ENCODE measurements at regions not wholly inside any gene's neighbourhood (a gene's known extent, or its start where the extent isn't known, plus 50 kb on each side); places are given as distances from the start of the nearest gene placed in this dataset.
"Not testable (repeated sequence)": the region's sequence is repeated elsewhere in the genome, so short reads cannot be mapped to it uniquely, and the experiment has no call there.

- H3K9me3 ChIP-seq; H3K4me1 ChIP-seq; H3K27me3 ChIP-seq; H3K36me3 ChIP-seq; H3K27ac ChIP-seq; intact Hi-C loops (cut with DNase I); H3K4me3 ChIP-seq; DNase-seq: not testable (repeated sequence)
- WGBS, 2 donors, result no CpG with 5 or more reads among the region's 4 CpGs
Observed at GRCh38 chr15:22519213-22519612, 60.5 kb downstream of the GOLGA6L22 start.

- H3K4me1 ChIP-seq; H3K27ac ChIP-seq; intact Hi-C loops (cut with DNase I); H3K36me3 ChIP-seq; DNase-seq; H3K27me3 ChIP-seq; H3K4me3 ChIP-seq; H3K9me3 ChIP-seq: not testable (repeated sequence)
- WGBS, 2 donors, result no CpG with 5 or more reads among the region's 2 CpGs
Observed at GRCh38 chr15:22526537-22526936, 67.8 kb downstream of the GOLGA6L22 start.

GRCh38 chr15:22527016-22527415 is 68.3 kb downstream of the GOLGA6L22 start:
- H3K4me3 ChIP-seq; DNase-seq; H3K4me1 ChIP-seq; H3K27me3 ChIP-seq; intact Hi-C loops (cut with DNase I); H3K9me3 ChIP-seq; H3K27ac ChIP-seq; H3K36me3 ChIP-seq: not testable (repeated sequence)
- 39 to 86% methylated on average over 2 of the region's 4 CpGs for WGBS, 2 donors

- H3K9me3 ChIP-seq; H3K27ac ChIP-seq; H3K4me1 ChIP-seq; H3K36me3 ChIP-seq; intact Hi-C loops (cut with DNase I); DNase-seq; H3K27me3 ChIP-seq; H3K4me3 ChIP-seq: not testable (repeated sequence)
- WGBS, 2 donors, result no CpG with 5 or more reads among the region's 6 CpGs
Observed at GRCh38 chr15:22529200-22529599, 70.5 kb downstream of the GOLGA6L22 start.

- H3K27me3 ChIP-seq; H3K27ac ChIP-seq; intact Hi-C loops (cut with DNase I); H3K4me1 ChIP-seq; H3K9me3 ChIP-seq; H3K36me3 ChIP-seq; H3K4me3 ChIP-seq; DNase-seq: not testable (repeated sequence)
- 96 to 98% methylated on average over 11 of the region's 13 CpGs for WGBS, 2 donors
Observed at GRCh38 chr15:22559701-22560100, 101.0 kb downstream of the GOLGA6L22 start.

- intact Hi-C loops (cut with DNase I); DNase-seq; H3K27me3 ChIP-seq; H3K27ac ChIP-seq; H3K4me3 ChIP-seq; H3K4me1 ChIP-seq; H3K36me3 ChIP-seq; H3K9me3 ChIP-seq: not testable (repeated sequence)
- WGBS, 2 donors, result 88 to 94% methylated on average over 3 to 4 of the region's 10 CpGs
Observed at GRCh38 chr15:22561716-22562115, 103.0 kb downstream of the GOLGA6L22 start.

GRCh38 chr15:22566510-22566909 is 107.8 kb downstream of the GOLGA6L22 start:
- intact Hi-C loops (cut with DNase I); H3K27me3 ChIP-seq; H3K36me3 ChIP-seq; H3K4me3 ChIP-seq; H3K9me3 ChIP-seq; H3K4me1 ChIP-seq; H3K27ac ChIP-seq; DNase-seq: not testable (repeated sequence)
- no CpG with 5 or more reads among the region's 7 CpGs for WGBS, 2 donors

GRCh38 chr15:22569486-22569885 is 110.8 kb downstream of the GOLGA6L22 start:
- H3K4me3 ChIP-seq; intact Hi-C loops (cut with DNase I); H3K36me3 ChIP-seq; H3K9me3 ChIP-seq; H3K27ac ChIP-seq; DNase-seq; H3K4me1 ChIP-seq; H3K27me3 ChIP-seq: not testable (repeated sequence)
- no CpG with 5 or more reads among the region's 11 CpGs for WGBS, 2 donors

- H3K4me3 ChIP-seq; H3K36me3 ChIP-seq; DNase-seq; H3K9me3 ChIP-seq; H3K27ac ChIP-seq; H3K4me1 ChIP-seq; H3K27me3 ChIP-seq; intact Hi-C loops (cut with DNase I): not testable (repeated sequence)
- 79 to 89% methylated on average over 3 of the region's 6 CpGs for WGBS, 2 donors
Observed at GRCh38 chr15:22572152-22572735, 113.5 kb downstream of the GOLGA6L22 start.

- H3K4me3 ChIP-seq; intact Hi-C loops (cut with DNase I); H3K27ac ChIP-seq; H3K36me3 ChIP-seq; H3K4me1 ChIP-seq; DNase-seq; H3K27me3 ChIP-seq; H3K9me3 ChIP-seq: not testable (repeated sequence)
- 90 to 96% methylated on average over 17 of the region's 17 CpGs for WGBS, 2 donors
Observed at GRCh38 chr15:22572792-22573191, 114.1 kb downstream of the GOLGA6L22 start.

- intact Hi-C loops (cut with DNase I); H3K9me3 ChIP-seq; H3K4me1 ChIP-seq; H3K4me3 ChIP-seq; DNase-seq; H3K27ac ChIP-seq; H3K27me3 ChIP-seq; H3K36me3 ChIP-seq: not testable (repeated sequence)
- WGBS, 2 donors, result 93 to 100% methylated on average over 1 of the region's 4 CpGs
Observed at GRCh38 chr15:22577828-22578227, 119.1 kb downstream of the GOLGA6L22 start.

- H3K9me3 ChIP-seq; H3K4me3 ChIP-seq; intact Hi-C loops (cut with DNase I): not testable (repeated sequence)
Observed at GRCh38 chr15:22579213-22579612, 120.5 kb downstream of the GOLGA6L22 start.

GRCh38 chr15:22587391-22587790 is 128.7 kb downstream of the GOLGA6L22 start:
- whole genome bisulfite sequencing, 2 donors, result 96 to 97% methylated on average over 11 of the region's 14 CpGs

More at GRCh38 chr15:22579213-22579612, 120.5 kb downstream of the GOLGA6L22 start:
- H3K4me1 ChIP-seq, H3K27ac ChIP-seq, H3K36me3 ChIP-seq, DNase-seq, H3K27me3 ChIP-seq: not testable (repeated sequence)
- WGBS, 2 donors, result no CpG with 5 or more reads among the region's 2 CpGs

GRCh38 chr15:22598552-22598951 is 139.8 kb downstream of the GOLGA6L22 start:
- H3K4me1 ChIP-seq; H3K27ac ChIP-seq; H3K9me3 ChIP-seq; intact Hi-C loops (cut with DNase I); H3K4me3 ChIP-seq; H3K36me3 ChIP-seq; DNase-seq; H3K27me3 ChIP-seq: not testable (repeated sequence)
- 91 to 95% methylated on average over 10 to 11 of the region's 14 CpGs for whole genome bisulfite sequencing, 2 donors

More at GRCh38 chr15:22587391-22587790, 128.7 kb downstream of the GOLGA6L22 start:
- H3K36me3 ChIP-seq; H3K9me3 ChIP-seq; H3K4me1 ChIP-seq; intact Hi-C loops (cut with DNase I); H3K4me3 ChIP-seq; H3K27me3 ChIP-seq; DNase-seq; H3K27ac ChIP-seq: not testable (repeated sequence)

Measured in sigmoid colon (tissue), 6 donors.